ENCODE measurements at regions not wholly inside any gene's neighbourhood (a gene's known extent, or its start where the extent isn't known, plus 50 kb on each side); places are given as distances from the start of the nearest gene placed in this dataset.

DNA sequence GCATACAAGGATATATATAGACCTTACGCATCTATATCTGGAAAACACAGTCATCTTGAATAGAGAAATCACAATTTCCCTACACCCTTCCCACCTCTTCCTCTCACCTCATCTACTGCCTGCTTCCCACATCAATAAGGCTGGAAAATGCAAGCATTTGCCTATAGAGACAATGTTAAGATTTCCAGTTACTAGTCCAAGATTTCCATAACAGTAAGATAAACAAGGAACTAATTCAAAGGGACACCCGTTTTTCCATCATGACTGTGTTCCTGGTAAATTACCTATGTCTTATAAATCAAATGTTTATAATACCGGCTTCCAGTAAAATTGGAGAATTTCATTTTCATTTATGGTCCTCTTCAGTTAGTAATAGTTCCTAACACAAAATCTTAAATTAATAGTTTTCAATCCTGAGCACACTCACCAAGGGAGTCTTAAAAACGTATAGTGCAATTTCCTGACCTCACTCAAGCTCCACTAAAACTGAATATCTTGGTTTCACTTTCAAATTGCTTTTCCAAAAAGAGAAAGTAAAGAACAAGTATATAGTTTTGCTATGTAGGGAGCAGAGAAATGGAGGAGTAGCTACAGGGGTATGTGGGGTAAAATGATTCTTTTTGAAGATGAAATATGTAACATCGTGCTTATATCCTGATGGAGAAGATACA lies 398.7 kb downstream of the PLPP3 start:
- TF ChIP-seq POLR2A (IDR thresholded peaks at IDR 0.05; ENCODE audit: low read length) (no peak), GATA1 (IDR thresholded peaks at IDR 0.05; ENCODE audit: low read depth, low read length) (no peak)

Measured in erythroblast (primary cell).